H9 (cell line): ENCODE measurements at regions not wholly inside any gene's neighbourhood (a gene's known extent, or its start where the extent isn't known, plus 50 kb on each side); places are given as distances from the start of the nearest gene placed in this dataset.

Source experiments
- DNase-seq: peaks from one replicate; pipeline ENCODE4 v3.0.0-alpha.2; 2017
- H2AFZ ChIP-seq: one replicate; pipeline ENCODE4 v1.6.1; 2013; ENCODE audit warnings: mild to moderate bottlenecking, low read length, control low read depth, moderate library complexity
- H2AK5ac ChIP-seq: 2 replicates; pipeline ENCODE4 v1.6.1; 2013; ENCODE audit warnings: low read length, control low read depth, mixed read lengths; ENCODE audit not compliant: insufficient read length
- H2BK120ac ChIP-seq: one replicate; pipeline ENCODE4 v1.6.1; 2013; ENCODE audit warnings: low read depth, mild to moderate bottlenecking, low read length, control low read depth, inconsistent platforms; ENCODE audit not compliant: poor library complexity, severe bottlenecking
- H2BK12ac ChIP-seq: 2 replicates; pipeline ENCODE4 v1.6.1; 2013; ENCODE audit warnings: low read length, control low read depth, mixed read lengths, low read depth; ENCODE audit not compliant: insufficient read length
- H2BK15ac ChIP-seq: 2 replicates; pipeline ENCODE4 v1.6.1; 2013; ENCODE audit warnings: low read depth, low read length, control low read depth
- H2BK20ac ChIP-seq: one replicate; pipeline ENCODE4 v1.6.1; 2013; ENCODE audit warnings: low read depth, mild to moderate bottlenecking, low read length, control low read depth, inconsistent platforms; ENCODE audit not compliant: poor library complexity, severe bottlenecking
- H2BK5ac ChIP-seq: 2 replicates; pipeline ENCODE4 v1.6.1; 2013; ENCODE audit warnings: low read length, control low read depth, mixed read lengths; ENCODE audit not compliant: insufficient read length
- H3K14ac ChIP-seq: 2 replicates; pipeline ENCODE4 v1.6.1; 2013; ENCODE audit warnings: low read length, control low read depth; ENCODE audit not compliant: insufficient read depth
- H3K18ac ChIP-seq: 2 replicates; pipeline ENCODE4 v1.6.1; 2013; ENCODE audit warnings: low read depth, mild to moderate bottlenecking, mixed read lengths, low read length, control low read depth; ENCODE audit not compliant: insufficient read length
- H3K23ac ChIP-seq: 2 replicates; pipeline ENCODE4 v1.6.1; 2013; ENCODE audit warnings: low read length, control low read depth, mixed read lengths, low read depth; ENCODE audit not compliant: insufficient read length
- H3K23me2 ChIP-seq: 2 replicates; pipeline ENCODE4 v1.6.1; 2013; ENCODE audit warnings: low read depth, mild to moderate bottlenecking, mixed read lengths, low read length, control low read depth; ENCODE audit not compliant: insufficient read length, poor library complexity, severe bottlenecking
- H3K27ac ChIP-seq: 2 replicates; pipeline ENCODE4 v1.5.1; 2013; ENCODE audit warnings: low read length, control low read depth, mixed read lengths, low read depth; ENCODE audit not compliant: insufficient read length
- H3K27me3 ChIP-seq: 2 replicates; pipeline ENCODE4 v1.6.1; 2013; ENCODE audit warnings: low read length, control low read depth, inconsistent platforms; ENCODE audit not compliant: insufficient read depth
- H3K4ac ChIP-seq: 2 replicates; pipeline ENCODE4 v1.6.1; 2013; ENCODE audit warnings: low read depth, mild to moderate bottlenecking, control low read depth, inconsistent platforms, low read length, moderate library complexity
- H3K4me1 ChIP-seq: 2 replicates; pipeline ENCODE4 v1.6.1; 2013; ENCODE audit warnings: low read length, control low read depth, inconsistent platforms; ENCODE audit not compliant: insufficient read depth
- H3K4me2 ChIP-seq: 2 replicates; pipeline ENCODE4 v1.6.1; 2013; ENCODE audit warnings: low read length, control low read depth, mixed read lengths; ENCODE audit not compliant: insufficient read length, insufficient read depth
- H3K56ac ChIP-seq: 2 replicates; pipeline ENCODE4 v1.6.1; 2013; ENCODE audit warnings: low read depth, mild to moderate bottlenecking, mixed read lengths, low read length, control low read depth; ENCODE audit not compliant: insufficient read length
- H3K79me1 ChIP-seq: 2 replicates; pipeline ENCODE4 v1.6.1; 2013; ENCODE audit warnings: low read depth, mild to moderate bottlenecking, moderate library complexity, low read length, control low read depth, inconsistent platforms; ENCODE audit not compliant: insufficient read depth, poor library complexity, severe bottlenecking
- H3K79me2 ChIP-seq: 2 replicates; pipeline ENCODE4 v1.6.1; 2013; ENCODE audit warnings: low read length, control low read depth, inconsistent platforms; ENCODE audit not compliant: insufficient read depth
- H3K9ac ChIP-seq: 2 replicates; pipeline ENCODE4 v1.6.1; 2013; ENCODE audit warnings: low read length, control low read depth, mixed read lengths; ENCODE audit not compliant: insufficient read length; ENCODE audit errors: extremely low read depth
- H3K9me3 ChIP-seq: one replicate; pipeline ENCODE4 v1.6.1; 2013; ENCODE audit warnings: low read depth, low read length, inconsistent platforms; ENCODE audit not compliant: control insufficient read depth
- H3T11ph ChIP-seq: one replicate; pipeline ENCODE4 v1.6.1; 2013; ENCODE audit warnings: mild to moderate bottlenecking, low read length, control low read depth, inconsistent platforms
- H4K20me1 ChIP-seq: one replicate; pipeline ENCODE4 v1.6.1; 2013; ENCODE audit not compliant: control insufficient read depth, insufficient read length, insufficient read depth
- H4K5ac ChIP-seq: 2 replicates; pipeline ENCODE4 v1.6.1; 2013; ENCODE audit warnings: low read depth, mild to moderate bottlenecking, mixed read lengths, low read length, control low read depth; ENCODE audit not compliant: insufficient read length
- H4K8ac ChIP-seq: replicated peaks from 2 replicates; pipeline ENCODE4 v1.6.1; 2013; ENCODE audit warnings: low read length, control low read depth, mixed read lengths, low read depth; ENCODE audit not compliant: insufficient read length
- H4K91ac ChIP-seq: 2 replicates; pipeline ENCODE4 v1.6.1; 2013; ENCODE audit warnings: low read depth, mild to moderate bottlenecking, moderate library complexity, mixed read lengths, low read length, control low read depth; ENCODE audit not compliant: insufficient read length
- H3K27ac Mint-ChIP-seq, 3 experiments: 2 replicates in 2 of 3; 3 replicates in 1 of 3; pipeline ENCODE4 v1.8.0; 2020 to 2021; ENCODE audit warnings: mixed read lengths in 3 of 3, mild to moderate bottlenecking in 1 of 3, moderate library complexity in 1 of 3
- H3K27me3 Mint-ChIP-seq: 2 replicates; pipeline ENCODE4 v1.8.0; 2021; ENCODE audit warnings: low read depth, mild to moderate bottlenecking, moderate library complexity, mixed read lengths
- H3K36me3 Mint-ChIP-seq, 3 experiments: 2 replicates in 2 of 3; 3 replicates in 1 of 3; pipeline ENCODE4 v1.8.0; 2020 to 2021; ENCODE audit warnings: low read depth in 3 of 3, mixed read lengths in 3 of 3; ENCODE audit not compliant: insufficient read depth in 1 of 3
- H3K4me1 Mint-ChIP-seq, 2 experiments: 2 replicates each; pipeline ENCODE4 v1.8.0; 2020; ENCODE audit warnings: mixed read lengths in 2 of 2
- H3K4me3 Mint-ChIP-seq, 2 experiments: 2 replicates in 1 of 2; 3 replicates in 1 of 2; pipeline ENCODE4 v1.8.0; 2020 to 2021; ENCODE audit warnings: mild to moderate bottlenecking in 2 of 2, mixed read lengths in 2 of 2, moderate library complexity in 1 of 2
- H3K9me3 Mint-ChIP-seq, 2 experiments: 2 replicates in 1 of 2; 3 replicates in 1 of 2; pipeline ENCODE4 v1.8.0; 2020; ENCODE audit warnings: mild to moderate bottlenecking in 2 of 2, mixed read lengths in 2 of 2, moderate library complexity in 1 of 2
- WGBS: extraction: QIAGEN DNeasy Blood & Tissue Kit; methylation state at CpG from one replicate; pipeline ENCODE4 v1.1.7; 2013; ENCODE audit warnings: missing lambda C conversion rate, low lambda C conversion rate, mixed read lengths; ENCODE audit not compliant: insufficient read length; ENCODE audit errors: extremely low coverage; 5-methylcytosine and 5-hydroxymethylcytosine counted together
- TF ChIP-seq, protein P1 (sequence below): fragments of 200-600 bp; sonication (generic); conservative IDR thresholded peaks from 3 replicates; pipeline ENCODE4 v1.8.0; 2021; ENCODE audit warnings: antibody characterized with exemption, mild to moderate bottlenecking

DNA sequence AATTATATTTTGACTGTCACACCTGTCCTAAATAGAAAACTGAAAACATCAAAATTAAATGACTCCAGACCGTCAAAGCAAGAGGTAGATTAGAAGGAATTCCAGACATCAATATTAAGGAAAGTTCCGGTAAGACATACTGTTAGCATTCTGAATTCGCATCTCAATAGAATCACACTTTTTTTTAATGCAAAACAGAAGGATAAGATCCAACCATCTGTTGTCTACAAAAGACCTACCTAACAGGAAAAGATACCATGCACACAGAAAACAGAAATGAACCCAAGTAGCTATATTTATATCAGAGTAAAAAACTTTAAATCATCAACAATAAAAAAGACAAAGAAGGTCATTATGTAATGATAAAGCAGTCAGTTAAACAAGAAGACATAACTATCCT is 145.0 kb downstream of the TMX3 start:
- Mint-ChIP-seq H3K4me3 (no peak overlapping the region), H3K4me1 (peaks cover 7 to 8% of the 10 kb centered on the region in 2 experiments), H3K36me3 (peaks cover 2 to 18% (median 3%) of the 10 kb centered on the region in 3 experiments; a peak in 5 of 7 replicates), H3K27me3 (no peaks in the 10 kb centered on the region), H3K9me3 (peaks cover 8 to 14% of the 10 kb centered on the region in 2 experiments; a peak in 3 of 5 replicates), H3K27ac (no peak overlapping the region)
- Histone ChIP-seq H3K18ac (no peak overlapping the region), H2BK15ac (no peak overlapping the region), H3K9ac (no peak overlapping the region), H2BK12ac (no peak overlapping the region), H3K56ac (no peak overlapping the region), H3K23ac (no peak overlapping the region), H4K20me1 (no peaks in the 10 kb centered on the region), H3K4me2 (no peak overlapping the region), H4K8ac (no peak overlapping the region), H3K4ac (no peak overlapping the region), H3K79me2 (no peaks in the 10 kb centered on the region), H2AFZ (no peak overlapping the region), H2BK20ac (no peak overlapping the region), H2BK5ac (no peak overlapping the region), H3K23me2 (no peaks in the 10 kb centered on the region), H3K79me1 (no peaks in the 10 kb centered on the region), H4K5ac (no peak overlapping the region), H2AK5ac (no peak overlapping the region), H3K27me3 (no peaks in the 10 kb centered on the region), H3K14ac (no peak overlapping the region), H2BK120ac (no peak overlapping the region), H3T11ph (no peak overlapping the region), H4K91ac (no peak overlapping the region), H3K9me3 (no peaks in the 10 kb centered on the region), H3K4me1 (no peaks in the 10 kb centered on the region), H3K27ac (no peak overlapping the region)
- TF ChIP-seq, protein P1, sequence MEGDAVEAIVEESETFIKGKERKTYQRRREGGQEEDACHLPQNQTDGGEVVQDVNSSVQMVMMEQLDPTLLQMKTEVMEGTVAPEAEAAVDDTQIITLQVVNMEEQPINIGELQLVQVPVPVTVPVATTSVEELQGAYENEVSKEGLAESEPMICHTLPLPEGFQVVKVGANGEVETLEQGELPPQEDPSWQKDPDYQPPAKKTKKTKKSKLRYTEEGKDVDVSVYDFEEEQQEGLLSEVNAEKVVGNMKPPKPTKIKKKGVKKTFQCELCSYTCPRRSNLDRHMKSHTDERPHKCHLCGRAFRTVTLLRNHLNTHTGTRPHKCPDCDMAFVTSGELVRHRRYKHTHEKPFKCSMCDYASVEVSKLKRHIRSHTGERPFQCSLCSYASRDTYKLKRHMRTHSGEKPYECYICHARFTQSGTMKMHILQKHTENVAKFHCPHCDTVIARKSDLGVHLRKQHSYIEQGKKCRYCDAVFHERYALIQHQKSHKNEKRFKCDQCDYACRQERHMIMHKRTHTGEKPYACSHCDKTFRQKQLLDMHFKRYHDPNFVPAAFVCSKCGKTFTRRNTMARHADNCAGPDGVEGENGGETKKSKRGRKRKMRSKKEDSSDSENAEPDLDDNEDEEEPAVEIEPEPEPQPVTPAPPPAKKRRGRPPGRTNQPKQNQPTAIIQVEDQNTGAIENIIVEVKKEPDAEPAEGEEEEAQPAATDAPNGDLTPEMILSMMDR = no peak
- no CpG with 5 or more reads among the region's 3 CpGs for WGBS
- no peak for DNase-seq
